HCT116 (cell line): ENCODE measurements at regions not wholly inside any gene's neighbourhood (a gene's known extent, or its start where the extent isn't known, plus 50 kb on each side); places are given as distances from the start of the nearest gene placed in this dataset.

Experiments used
- EZH2 ChIP-seq: fragments of 200-600 bp; sonication (generic); IDR thresholded peaks from 2 replicates; pipeline ENCODE4 v1.6.1; 2017; ENCODE audit warnings: antibody characterized with exemption, mixed run types
- EZH2phosphoT487 ChIP-seq: fragments of 200-600 bp; IDR thresholded peaks from 2 replicates; pipeline ENCODE4 v1.6.1; 2018; ENCODE audit warnings: antibody characterized with exemption, borderline replicate concordance
- JUND ChIP-seq: IDR thresholded peaks from 2 replicates; pipeline ENCODE4 v1.6.1; 2012
- POLR2A ChIP-seq: IDR thresholded peaks from 2 replicates; pipeline ENCODE4 v1.7.0; 2011; ENCODE audit warnings: borderline replicate concordance; ENCODE audit not compliant: insufficient read depth, insufficient read length; ENCODE audit errors: extremely low read depth
- RAD21 ChIP-seq: IDR thresholded peaks from 2 replicates; pipeline ENCODE4 v1.6.1; 2012; ENCODE audit warnings: low read depth, mild to moderate bottlenecking
- SRF ChIP-seq: IDR thresholded peaks from 2 replicates; pipeline ENCODE4 v1.6.1; 2012; ENCODE audit warnings: low read depth
- TCF7L2 ChIP-seq: IDR thresholded peaks from 2 replicates; pipeline ENCODE4 v1.7.0; 2011; ENCODE audit warnings: borderline replicate concordance, inconsistent platforms; ENCODE audit not compliant: insufficient read depth, insufficient read length; ENCODE audit errors: extremely low read depth
- ZBTB33 ChIP-seq: IDR thresholded peaks from 2 replicates; pipeline ENCODE4 v1.6.1; 2011; ENCODE audit warnings: mild to moderate bottlenecking, low read length, moderate library complexity; ENCODE audit not compliant: insufficient replicate concordance; ENCODE audit errors: extremely low read depth
- TF ChIP-seq, protein P1 (sequence below), 3 experiments: fragments of 200-600 bp in 1 of 3; sonication (generic) in 1 of 3; IDR thresholded peaks in 2 of 3; conservative IDR thresholded peaks in 1 of 3; 2 replicates each; pipeline ENCODE4 v1.5.1; 2012 to 2017; ENCODE audit warnings: low read depth in 2 of 3, low read length in 2 of 3, antibody characterized with exemption in 1 of 3, borderline replicate concordance in 1 of 3, control low read depth in 1 of 3, mild to moderate bottlenecking in 1 of 3, mixed read lengths in 1 of 3, mixed run types in 1 of 3, moderate library complexity in 1 of 3; ENCODE audit not compliant: insufficient read depth in 1 of 3

DNA sequence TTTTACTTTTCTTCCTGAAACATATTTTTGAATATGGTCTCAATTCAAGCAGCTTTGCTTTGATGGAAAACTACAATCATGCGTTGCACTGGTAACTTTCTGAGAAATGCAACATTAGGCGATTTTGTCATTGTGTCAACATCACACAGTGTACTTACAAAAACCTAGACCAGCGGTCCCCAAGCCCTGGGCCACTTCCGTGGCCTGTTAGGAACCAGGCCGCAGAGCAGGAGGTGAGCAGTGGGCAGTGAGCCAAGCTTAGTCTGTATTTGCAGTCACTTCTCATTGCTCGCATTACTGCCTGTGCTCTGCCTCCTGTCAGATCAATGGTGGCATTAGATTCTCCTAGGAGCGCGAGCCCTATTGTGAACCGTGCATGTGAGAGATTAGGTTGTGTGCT lies 163.7 kb upstream of the NOVA1 start:
- TF ChIP-seq, protein P1, sequence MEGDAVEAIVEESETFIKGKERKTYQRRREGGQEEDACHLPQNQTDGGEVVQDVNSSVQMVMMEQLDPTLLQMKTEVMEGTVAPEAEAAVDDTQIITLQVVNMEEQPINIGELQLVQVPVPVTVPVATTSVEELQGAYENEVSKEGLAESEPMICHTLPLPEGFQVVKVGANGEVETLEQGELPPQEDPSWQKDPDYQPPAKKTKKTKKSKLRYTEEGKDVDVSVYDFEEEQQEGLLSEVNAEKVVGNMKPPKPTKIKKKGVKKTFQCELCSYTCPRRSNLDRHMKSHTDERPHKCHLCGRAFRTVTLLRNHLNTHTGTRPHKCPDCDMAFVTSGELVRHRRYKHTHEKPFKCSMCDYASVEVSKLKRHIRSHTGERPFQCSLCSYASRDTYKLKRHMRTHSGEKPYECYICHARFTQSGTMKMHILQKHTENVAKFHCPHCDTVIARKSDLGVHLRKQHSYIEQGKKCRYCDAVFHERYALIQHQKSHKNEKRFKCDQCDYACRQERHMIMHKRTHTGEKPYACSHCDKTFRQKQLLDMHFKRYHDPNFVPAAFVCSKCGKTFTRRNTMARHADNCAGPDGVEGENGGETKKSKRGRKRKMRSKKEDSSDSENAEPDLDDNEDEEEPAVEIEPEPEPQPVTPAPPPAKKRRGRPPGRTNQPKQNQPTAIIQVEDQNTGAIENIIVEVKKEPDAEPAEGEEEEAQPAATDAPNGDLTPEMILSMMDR (IDR thresholded peaks at IDR 0.05 in 2 of 3, conservative IDR thresholded peaks at IDR 0.05 in 1 of 3; ENCODE audit: borderline replicate concordance in 1 of 3, insufficient read depth in 1 of 3, low read depth in 2 of 3, low read length in 2 of 3) = no peak
- TF ChIP-seq POLR2A (no peak), EZH2 (no peak), EZH2phosphoT487 (no peak), TCF7L2 (no peak), JUND (no peak), RAD21 (no peak), ZBTB33 (no peak), SRF (no peak)
